HG02852 (cell line): ENCODE measurements at regions not wholly inside any gene's neighbourhood (a gene's known extent, or its start where the extent isn't known, plus 50 kb on each side); places are given as distances from the start of the nearest gene placed in this dataset.
"Not testable (repeated sequence)": the region's sequence is repeated elsewhere in the genome, so short reads cannot be mapped to it uniquely, and the experiment has no call there.

Experiments used
- ATAC-seq: cut with Tn5 transposase; IDR thresholded peaks from one replicate; pipeline ENCODE4 v1.9.1; 2021; ENCODE audit warnings: mild to moderate bottlenecking, moderate library complexity; ENCODE audit not compliant: unreplicated experiment

DNA sequence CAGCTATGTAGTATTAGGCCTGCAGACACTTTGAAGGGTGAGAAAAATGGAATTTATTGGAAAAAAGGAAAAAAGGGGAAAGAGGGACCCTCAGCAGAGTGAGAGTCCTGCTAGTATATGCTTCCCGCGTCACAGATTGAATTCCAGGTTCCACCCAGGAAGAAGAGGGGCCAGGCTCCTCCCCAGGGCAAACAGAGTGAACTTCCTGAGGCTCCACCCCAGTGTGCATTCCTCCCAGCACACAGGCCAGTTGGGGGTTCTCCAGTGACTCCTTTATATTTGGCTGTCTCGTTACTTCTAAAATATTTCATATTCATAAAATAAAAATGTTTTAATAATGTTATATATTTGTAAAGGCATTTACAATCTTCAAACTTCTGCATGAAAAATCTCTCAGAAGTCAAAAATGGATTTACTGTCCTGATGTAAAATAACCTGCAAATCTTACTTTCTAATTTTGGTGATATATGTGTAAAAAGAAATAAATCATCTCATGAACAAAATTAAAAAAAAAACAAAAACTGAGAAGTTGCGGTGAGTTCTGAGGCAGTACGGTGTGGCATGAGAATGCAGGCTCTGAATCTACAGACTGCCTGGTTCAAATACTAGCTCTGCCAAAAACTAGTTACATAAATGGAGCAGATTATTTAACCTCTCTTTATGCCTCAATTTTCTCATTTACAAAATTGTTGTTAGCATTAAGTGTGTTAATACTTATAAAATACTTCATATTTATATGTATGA is 175.8 kb upstream of the P2RY1 start:
- no peak for ATAC-seq

DNA sequence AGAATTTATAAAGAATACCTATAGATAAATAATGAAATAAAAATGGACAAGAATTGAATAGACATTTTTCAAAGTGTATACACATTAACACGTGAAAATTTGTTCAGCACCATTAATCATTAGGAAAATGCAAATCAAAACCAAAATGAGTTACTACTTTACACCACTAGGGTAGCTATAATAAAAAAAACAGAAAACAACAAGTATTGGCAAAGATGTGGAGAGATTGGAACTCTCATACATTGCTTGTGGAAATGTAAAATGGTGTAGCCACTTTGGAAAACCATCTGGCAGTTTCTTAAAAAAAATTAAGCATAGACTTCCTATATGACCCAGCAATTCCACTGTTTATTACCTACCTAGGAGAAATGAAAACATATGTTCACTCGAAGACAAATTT is 172.8 kb upstream of the P2RY1 start:
- ATAC-seq: no peak

DNA sequence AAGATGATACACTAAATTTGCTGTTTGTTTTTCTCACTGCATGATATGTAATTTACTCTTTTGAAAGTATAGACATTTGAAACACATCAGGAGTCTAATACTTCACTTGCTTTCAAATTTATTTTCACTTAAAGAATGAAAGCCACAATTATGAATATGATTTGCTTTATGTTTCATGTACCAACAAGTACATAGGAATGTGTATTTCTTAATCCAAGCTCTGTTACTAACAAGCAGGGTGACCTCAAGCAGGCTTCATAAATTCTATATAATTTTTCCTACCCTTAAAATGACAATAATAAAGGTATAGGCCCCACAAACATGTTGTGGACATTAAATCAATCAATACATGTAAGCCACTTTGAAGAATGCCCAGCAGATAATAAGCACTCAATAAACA is 170.2 kb upstream of the P2RY1 start:
- no peak for ATAC-seq

DNA sequence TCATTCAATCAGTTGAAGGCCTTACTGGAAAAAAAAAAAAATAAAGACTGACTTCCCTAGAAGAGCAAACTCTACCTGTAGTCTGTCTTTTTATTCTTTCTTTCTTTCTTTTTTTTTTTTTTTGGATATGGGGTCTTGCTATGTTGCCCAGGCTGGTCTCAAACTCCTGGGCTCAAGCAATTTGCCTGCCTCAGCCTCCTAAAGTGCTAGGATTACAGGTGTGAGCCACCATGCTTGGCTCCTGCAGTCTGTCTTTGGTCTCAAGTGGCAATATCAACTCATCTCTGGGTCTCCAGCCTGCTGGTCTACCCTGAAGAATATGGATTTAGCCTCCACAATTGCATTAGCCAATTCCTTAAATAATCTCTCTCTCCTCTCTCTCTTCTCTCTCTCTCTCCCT is 167.7 kb upstream of the P2RY1 start:
- ATAC-seq: no peak

DNA sequence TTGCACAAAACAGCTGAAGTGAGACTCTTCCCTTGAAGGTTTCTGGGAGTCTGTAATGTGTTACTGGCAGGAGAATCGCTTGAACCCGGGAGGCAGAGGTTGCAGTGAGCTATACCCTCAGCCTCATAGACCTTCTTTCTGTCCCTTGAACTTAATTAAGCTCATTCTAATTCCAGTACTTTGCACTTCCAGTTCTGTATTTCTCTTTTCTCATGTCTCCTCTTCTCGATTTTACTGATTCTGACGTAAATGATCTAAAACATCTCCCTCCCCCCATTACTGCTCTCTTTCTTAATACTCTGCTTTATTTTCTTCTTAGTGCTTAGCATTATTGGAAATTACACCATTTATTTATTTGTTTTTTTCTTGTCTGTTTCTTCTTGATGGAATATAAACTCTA is 165.4 kb upstream of the P2RY1 start:
- ATAC-seq: no peak

DNA sequence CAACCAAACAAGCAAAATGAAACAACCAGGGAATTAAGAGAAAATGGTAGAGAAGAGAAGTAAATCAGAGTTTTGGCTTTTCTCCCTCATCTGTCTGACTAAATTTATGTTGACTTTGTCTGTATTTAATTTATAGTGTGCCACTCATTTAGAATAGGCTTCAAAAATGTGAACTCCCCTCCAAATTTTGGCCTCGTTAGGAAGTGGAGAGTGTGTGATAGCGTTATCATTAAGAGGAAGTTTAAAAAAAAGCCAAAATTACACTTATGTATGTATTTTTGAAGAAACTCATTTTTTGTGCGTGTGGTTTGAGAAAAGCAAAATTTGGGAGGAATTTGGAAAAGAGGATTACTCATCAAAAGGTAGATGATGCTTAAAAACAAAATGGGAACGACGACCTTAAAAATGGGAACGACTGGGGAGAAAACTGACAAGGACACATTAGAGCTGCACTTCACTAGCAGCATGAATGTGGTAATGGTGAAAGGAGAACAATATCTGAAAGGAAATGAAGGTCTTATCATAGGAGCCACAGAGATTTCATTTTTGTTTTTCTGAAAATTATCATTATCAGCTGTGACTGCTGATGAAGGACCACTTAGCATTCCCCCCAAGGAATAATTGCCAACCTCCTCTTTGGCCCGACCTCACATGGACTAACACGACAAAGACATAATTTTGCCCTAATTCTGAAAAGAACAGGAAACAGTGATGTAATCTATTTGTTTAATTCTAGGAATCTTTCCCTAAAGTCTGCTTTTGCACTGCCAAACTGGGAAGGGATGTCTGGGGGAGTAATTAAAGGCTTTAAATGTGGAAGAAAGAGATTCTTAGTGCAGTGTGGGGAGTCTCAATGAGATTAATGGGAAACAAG is 163.2 kb upstream of the P2RY1 start:
- ATAC-seq: no peak

DNA sequence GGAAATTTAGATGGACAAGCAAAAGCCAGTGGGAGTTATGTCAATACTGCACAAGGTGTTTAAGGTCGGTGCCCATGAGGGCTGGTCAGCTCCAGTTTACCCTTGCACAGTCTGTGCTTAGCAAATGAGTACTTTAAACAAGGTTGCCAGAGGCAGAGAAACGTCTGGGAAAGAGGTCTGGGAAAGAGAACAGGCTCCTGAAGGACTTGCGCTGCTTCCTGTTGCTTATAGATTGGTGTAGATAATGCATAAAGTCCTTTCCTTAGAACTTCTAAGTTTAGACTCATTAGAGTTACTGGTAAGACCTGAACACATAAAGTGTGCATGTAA is 162.6 kb upstream of the P2RY1 start:
- ATAC-seq: no peak

DNA sequence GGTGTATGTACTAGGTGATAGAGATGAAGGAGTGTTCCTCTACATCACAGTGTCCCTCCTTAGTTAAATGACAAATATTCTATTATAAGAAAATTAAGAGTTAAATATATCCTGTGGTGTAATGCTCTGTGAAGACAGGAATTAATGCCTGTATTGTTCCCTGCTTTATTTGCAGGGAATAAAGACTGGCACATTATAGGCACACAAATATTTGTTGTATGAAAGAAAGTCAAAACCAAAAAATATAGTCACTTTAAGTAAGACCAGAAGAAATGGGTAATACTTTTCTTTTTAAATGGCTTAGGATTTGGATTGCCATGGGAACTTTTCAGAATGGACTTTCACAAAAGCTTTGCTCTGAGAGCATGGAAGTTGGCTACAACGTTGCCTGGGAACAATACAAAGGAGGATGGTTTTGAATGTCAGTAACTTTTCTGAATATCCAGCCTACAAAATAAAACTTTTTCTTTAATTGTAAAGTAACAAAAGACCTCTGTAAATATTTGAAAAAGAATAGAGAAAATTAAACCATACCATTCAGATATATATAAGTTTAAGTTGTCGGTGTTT is 158.0 kb upstream of the P2RY1 start:
- ATAC-seq: no peak

DNA sequence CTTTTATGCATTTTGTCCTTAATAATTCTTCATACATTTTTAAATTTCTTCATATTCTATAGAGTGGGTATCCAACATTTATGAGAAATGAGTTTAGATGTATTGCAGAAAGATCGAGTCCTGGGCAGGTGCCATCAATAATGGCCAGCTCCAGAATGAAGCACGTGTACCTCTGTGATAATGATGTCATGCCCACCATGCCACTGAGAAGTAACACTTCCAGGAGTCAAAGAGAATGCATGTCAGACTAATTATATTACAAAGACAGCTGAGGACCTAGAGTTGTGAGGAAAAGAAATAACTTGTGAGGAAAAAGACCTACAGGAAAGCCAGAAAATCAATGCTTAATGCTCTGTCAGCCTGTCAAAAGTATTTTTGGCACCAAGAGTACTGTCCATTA is 157.4 kb upstream of the P2RY1 start:
- ATAC-seq: no peak

DNA sequence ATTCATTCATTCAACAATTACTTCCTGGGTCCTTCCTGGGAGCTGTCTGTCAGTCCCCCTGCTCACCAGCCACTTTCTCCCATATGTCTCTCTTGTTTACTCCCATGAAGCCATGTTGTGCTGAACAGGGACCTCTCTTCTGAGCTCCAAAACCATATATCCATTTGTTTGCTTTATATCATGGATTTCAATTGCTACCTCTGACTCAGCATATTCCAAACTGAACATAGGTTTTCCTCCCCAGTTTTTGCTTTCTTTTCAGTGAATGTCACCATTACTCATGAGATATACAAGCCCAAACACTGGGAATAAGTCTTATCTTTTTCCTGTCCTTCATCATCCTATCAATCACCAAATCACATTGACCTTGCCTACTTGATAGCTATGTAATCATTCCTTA is 152.5 kb upstream of the P2RY1 start:
- no peak for ATAC-seq

DNA sequence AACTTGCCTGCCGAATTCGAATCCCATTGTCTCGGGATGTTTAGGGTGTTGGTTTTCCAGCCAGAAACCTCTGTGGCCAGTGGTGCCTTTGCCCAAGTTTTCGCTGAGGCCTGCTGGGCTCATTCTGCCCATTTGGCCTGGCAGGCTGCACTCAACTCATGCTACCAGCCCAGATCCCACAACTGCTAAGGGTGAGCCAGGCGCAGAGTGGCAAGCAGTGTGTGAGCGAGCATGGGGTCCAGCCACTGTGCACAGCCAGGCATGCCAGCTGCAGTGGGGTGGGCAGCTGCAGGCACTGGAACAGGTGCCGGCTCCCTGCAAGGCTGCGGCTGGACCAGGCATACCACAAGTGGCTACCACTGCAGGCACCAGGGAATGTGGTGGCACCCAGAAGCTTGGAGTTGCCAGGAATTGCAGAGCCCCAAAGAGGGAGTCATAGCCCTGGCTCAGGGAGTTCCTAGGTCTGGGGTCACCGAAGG is 151.4 kb upstream of the P2RY1 start:
- no peak for ATAC-seq

DNA sequence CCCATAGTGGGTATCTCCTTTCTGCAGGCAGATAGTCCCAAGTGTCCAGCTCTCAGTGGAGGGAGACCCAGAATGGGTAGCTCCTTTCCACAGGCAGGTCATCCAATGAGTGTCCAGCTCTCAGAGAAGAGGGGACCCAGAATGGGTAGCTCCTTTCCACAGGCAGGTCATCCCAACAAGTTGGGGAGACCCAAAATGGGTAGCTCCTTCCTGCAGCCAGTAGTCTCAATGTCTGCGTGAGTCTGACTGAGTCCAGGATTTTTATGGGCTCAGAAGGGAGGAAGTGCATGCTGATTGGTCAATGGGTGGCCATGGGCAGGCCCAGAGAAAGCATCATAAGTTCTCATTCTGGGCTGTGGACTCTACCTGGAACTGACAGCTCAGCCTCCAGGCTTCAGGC is 150.7 kb upstream of the P2RY1 start:
- ATAC-seq: no peak

DNA sequence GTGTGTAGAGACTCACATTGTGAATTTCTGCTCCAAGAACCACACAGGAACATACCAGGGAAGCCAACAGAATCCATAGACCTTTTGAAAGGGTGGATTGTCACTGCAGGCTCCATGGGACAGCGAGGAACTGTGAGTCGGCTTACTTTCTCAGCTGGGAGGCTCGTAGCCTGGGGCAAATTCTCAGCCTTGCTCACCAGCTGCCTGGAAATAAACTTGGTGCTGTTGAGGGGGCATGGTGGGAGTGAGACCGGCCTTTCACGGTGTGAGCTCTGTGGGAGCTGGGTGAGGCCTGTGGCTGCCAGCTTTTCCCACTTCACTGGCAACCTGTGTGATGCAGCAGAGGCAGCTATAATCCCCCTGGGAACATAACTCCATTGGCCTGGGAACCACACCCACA is 146.6 kb upstream of the P2RY1 start:
- ATAC-seq: no peak

DNA sequence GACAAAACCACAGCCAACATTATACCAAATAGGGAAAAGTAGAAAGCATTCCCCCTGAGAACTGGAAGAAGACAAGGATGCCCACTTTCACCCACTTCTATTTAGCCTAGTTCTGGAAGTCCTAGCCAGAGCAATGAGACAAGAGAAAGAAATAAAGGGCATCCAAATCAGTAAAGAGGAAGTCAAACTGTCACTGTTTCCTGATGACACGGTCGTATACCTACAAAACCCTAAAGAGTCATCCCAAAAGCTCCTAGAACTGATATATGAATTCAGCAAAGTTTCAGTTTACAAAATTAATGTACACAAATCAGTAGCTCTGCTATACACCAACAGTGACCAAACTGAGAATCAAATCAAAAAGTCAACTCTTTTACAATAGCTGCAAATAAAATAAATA is 142.6 kb upstream of the P2RY1 start:
- ATAC-seq: not testable (repeated sequence)

DNA sequence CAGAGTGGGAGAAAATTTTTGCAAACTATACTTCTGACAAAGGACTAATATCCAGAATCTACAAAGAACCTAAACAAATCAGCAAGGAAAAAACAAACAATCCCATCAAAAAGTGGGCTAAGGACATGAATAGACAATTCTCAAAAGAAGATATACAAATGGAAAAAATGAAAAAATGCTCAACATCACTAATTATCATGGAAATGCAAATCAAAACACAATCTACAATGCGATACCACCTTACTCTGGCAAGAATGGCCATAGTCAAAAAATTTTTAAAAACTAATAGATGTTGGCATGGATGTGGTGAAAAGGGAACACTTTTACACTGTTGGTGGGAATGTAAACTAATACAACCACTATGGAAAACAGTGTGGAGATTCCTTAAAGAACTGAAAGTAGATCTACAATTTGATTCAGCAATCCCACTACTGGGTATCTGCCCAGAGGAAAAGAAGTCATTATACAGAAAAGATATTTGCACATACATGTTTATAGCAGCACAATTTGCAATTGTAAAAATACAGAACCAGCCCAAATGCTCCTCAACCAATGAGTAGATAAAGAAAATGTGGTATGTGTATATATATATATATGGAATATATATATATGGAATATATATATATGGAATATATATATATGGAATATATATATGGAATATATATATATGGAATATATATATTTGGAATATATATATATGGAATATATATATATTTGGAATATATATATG is 141.2 kb upstream of the P2RY1 start:
- ATAC-seq: not testable (repeated sequence)

DNA sequence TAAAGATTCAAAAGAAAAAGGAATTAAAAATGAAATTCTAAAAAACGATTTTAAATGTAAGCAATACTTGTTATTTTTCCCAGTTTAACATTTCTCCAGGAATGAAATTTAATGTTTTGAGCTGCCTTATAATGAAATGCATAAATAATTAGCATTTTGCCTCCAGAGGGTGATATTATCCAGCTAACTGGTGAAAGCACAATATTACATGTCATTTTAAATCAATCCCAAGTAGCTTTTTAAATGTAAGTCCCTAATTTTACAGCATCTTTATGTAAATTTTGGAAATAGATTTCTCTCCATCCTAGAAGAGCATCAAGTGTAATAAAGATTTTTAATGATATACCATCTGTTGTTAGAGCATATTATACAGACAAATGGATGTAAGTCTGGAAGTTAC is 139.1 kb upstream of the P2RY1 start:
- ATAC-seq: no peak

DNA sequence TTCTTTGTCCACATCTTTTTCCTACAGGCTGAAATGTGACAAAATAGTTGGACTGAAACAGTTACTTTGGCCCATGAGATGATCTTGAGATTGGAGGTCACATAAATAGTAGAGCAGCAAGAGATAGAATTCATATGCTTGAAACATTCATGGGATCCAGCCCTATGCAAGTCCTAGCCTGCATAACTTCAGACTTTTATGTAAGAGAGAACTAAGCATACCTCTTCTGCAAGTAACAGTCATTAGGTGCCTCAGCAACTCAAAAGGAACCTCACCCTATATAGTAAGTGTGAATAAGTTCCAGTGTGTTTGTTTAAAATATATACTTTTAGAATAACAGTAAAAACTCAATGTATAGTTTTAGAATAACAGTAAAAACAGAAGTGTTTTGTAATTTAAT is 138.0 kb upstream of the P2RY1 start:
- no peak for ATAC-seq

DNA sequence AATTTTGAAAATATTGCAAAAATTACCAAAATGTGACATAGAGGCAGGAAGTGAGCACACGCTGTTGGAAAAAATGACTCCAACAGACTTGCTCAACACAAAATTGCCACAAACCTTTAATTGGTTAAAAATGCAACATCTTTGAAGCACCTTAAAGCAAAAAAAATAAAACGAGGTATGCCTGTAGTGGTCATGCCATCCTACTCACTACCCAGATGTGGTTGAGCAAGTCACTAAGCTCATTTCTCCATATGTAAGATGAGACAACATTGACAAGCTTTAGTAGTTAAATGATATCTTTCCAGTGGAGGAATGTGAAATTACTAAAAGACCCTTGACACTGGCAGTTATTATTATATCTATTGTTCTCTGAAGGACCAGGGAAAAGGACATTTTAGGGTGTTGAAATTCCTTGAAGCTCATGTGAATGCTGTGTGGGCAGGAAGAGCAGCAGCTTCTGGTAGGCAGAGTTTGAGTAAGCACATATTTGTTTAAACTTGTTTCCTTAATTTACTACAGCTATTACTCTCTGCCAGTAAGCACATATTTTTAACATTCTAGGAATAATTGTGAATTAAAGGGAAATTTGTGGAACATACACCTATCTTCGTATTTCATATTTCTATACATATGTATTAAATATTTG is 131.6 kb upstream of the P2RY1 start:
- ATAC-seq: no peak

DNA sequence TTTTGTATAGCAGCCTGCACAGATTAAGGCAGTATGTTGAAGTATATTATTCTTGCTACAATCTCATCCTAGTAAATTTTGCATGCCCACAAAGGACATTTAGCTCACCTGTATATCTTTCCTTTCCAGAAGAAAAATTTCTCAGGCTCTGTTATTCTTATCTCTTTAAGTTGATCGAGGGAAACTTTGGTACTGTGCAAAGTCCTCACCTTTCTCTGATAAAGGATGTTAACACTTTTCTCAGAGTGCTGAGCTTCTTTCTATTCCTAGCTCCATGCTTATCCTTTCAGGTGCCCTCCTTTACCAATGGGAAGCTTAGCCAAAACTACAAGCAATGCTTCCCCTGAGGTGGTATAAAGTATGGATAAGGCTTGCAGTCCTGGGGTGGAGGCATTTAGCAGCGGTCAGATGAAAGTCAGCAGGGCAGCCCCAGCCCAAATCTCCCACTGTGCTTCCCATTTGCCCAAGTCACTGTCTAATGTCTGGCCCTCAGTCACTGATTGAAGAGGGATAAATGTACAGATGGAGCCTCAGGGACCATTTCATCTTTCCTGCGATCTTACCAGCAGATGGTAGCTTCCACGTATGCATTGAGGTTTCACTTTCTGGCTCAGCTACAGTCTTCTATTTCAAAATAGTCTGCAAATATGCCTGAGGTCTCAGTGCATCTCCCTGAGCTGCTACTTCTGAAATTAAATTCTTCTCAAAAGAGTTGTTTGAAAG is 127.8 kb upstream of the P2RY1 start:
- peak; percentile 67 for ATAC-seq

DNA sequence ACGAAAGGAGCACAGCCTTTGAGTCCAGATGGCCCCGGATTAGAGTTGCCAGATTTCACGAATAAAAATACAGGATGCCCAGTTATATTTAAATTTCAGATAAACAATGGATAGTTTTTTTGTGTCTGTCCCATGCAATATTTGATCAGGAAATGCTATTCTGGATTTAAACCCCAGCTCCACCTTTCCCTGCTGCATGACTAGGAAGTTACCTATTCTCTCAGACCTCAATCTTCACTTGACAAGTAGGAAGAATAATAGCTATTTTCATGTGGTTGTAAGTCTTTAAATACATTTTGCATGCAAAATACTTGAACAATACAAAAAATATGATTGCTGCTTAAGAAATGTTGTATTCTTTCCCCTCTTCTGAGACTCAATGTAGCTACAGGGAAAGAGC is 125.3 kb upstream of the P2RY1 start:
- no peak for ATAC-seq
